ENCODE measurements at regions not wholly inside any gene's neighbourhood (a gene's known extent, or its start where the extent isn't known, plus 50 kb on each side); places are given as distances from the start of the nearest gene placed in this dataset.

DNA sequence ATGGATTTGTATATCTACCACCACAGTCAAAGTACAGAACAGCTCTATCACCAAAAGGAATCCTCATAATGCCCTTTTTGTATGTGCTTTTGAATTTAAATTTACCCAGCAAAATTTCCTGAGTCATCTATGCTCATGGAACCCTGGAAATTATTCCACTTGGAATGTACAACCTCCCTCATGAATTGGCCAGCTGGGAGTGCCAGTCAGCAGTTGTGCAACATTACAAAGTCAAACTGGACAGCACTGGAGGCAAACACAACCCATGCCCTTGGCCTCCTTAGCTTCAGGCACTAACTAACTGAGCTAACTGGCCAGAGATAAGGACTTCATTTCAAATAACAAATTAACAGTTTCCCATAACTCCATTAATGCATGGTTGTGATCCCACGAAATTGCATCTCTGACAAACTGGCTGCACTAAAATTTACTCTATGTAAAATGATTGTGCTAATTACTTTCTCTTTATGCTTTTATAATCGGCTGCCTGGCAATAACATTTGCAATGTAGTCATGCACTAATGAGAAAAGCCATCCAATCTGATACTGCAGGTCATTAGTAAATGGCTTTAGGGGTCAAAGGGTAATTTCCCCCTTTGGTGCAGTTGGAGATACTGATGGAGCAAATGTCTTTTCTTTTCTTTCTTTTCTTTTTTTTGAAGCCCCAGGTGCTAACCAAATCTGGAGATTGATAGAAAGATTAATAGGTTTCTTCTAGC, 270.5 kb downstream of the ACTR3 start:
- intact Hi-C loops (cut with micrococcal nuclease): no loop called here
- H3K27me3 Mint-ChIP-seq (ENCODE audit: low read depth in 2 of 2): peaks cover under 1 to 9% of the 10 kb centered on the region in 2 donors
- 20% methylated on average over 1 of the region's 2 CpGs for WGBS (ENCODE audit: insufficient coverage)
- Histone ChIP-seq H3K27ac (ENCODE audit: low read length) (no peak overlapping the region), H3K27me3 (ENCODE audit: control insufficient read depth, insufficient read depth, low read length) (no peaks in the 10 kb centered on the region), H3K4me1 (ENCODE audit: control insufficient read depth, insufficient read depth, low read length) (no peaks in the 10 kb centered on the region), H3K9me3 (ENCODE audit: control insufficient read depth, insufficient read depth, low read length) (no peaks in the 10 kb centered on the region), H3K36me3 (ENCODE audit: control insufficient read depth, insufficient read depth, low read length) (no peaks in the 10 kb centered on the region), H3K4me3 (ENCODE audit: low read length) (no peak overlapping the region)
- no peak overlapping the region for H3K27ac Mint-ChIP-seq
- no peak overlapping the region for H3K4me3 Mint-ChIP-seq
- ATAC-seq: no peak
- H3K4me1 Mint-ChIP-seq: no peaks in the 10 kb centered on the region
- TF ChIP-seq, protein P1, sequence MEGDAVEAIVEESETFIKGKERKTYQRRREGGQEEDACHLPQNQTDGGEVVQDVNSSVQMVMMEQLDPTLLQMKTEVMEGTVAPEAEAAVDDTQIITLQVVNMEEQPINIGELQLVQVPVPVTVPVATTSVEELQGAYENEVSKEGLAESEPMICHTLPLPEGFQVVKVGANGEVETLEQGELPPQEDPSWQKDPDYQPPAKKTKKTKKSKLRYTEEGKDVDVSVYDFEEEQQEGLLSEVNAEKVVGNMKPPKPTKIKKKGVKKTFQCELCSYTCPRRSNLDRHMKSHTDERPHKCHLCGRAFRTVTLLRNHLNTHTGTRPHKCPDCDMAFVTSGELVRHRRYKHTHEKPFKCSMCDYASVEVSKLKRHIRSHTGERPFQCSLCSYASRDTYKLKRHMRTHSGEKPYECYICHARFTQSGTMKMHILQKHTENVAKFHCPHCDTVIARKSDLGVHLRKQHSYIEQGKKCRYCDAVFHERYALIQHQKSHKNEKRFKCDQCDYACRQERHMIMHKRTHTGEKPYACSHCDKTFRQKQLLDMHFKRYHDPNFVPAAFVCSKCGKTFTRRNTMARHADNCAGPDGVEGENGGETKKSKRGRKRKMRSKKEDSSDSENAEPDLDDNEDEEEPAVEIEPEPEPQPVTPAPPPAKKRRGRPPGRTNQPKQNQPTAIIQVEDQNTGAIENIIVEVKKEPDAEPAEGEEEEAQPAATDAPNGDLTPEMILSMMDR (IDR thresholded peaks at IDR 0.05): no peak
- no peaks in the 10 kb centered on the region for H3K9me3 Mint-ChIP-seq
- DNase-seq: no peak
- H3K36me3 Mint-ChIP-seq: no peaks in the 10 kb centered on the region

DNA sequence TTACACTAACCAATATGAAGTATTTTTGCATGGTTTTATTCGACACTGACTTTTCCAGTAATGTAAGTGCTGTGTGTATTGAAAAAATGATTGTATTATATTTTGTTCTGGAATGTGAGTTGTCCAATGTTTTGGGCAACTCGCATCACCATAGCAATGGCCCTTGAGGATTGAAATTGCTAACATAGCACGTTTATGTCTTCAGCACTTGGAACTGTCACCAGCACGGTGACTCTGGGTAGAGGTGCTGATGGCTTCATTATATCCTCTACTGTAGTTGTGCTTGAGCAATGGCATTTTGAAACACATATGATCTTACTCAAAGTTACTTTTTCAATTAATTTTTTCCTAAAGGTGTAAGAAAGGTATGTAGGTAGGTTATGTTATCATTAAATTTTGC, 271.5 kb downstream of the ACTR3 start:
- no peaks in the 10 kb centered on the region for H3K36me3 ChIP-seq (ENCODE audit: control insufficient read depth, insufficient read depth, low read length)
- no peak overlapping the region for H3K27ac Mint-ChIP-seq
- peaks cover 0 to 3% of the 10 kb centered on the region in 2 donors for H3K9me3 Mint-ChIP-seq
- H3K4me1 ChIP-seq (ENCODE audit: control insufficient read depth, insufficient read depth, low read length): no peaks in the 10 kb centered on the region
- 72% methylated on average over 4 of the region's 4 CpGs for whole genome bisulfite sequencing (ENCODE audit: insufficient coverage)
- no peaks in the 10 kb centered on the region for H3K9me3 ChIP-seq (ENCODE audit: control insufficient read depth, insufficient read depth, low read length)
- DNase-seq (no peak), ATAC-seq (no peak)
- H3K27me3 ChIP-seq (ENCODE audit: control insufficient read depth, insufficient read depth, low read length): no peaks in the 10 kb centered on the region
- intact Hi-C loops (cut with micrococcal nuclease): no loop called here
- H3K27me3 Mint-ChIP-seq (ENCODE audit: low read depth in 2 of 2): peaks cover 4 to 15% of the 10 kb centered on the region in 2 donors
- H3K36me3 Mint-ChIP-seq: no peaks in the 10 kb centered on the region
- H3K4me3 ChIP-seq (ENCODE audit: low read length): no peak overlapping the region
- no peak overlapping the region for H3K27ac ChIP-seq (ENCODE audit: low read length)
- H3K4me1 Mint-ChIP-seq: no peaks in the 10 kb centered on the region
- H3K4me3 Mint-ChIP-seq: no peak overlapping the region
- TF ChIP-seq, protein P1 (IDR thresholded peaks at IDR 0.05): no peak

DNA sequence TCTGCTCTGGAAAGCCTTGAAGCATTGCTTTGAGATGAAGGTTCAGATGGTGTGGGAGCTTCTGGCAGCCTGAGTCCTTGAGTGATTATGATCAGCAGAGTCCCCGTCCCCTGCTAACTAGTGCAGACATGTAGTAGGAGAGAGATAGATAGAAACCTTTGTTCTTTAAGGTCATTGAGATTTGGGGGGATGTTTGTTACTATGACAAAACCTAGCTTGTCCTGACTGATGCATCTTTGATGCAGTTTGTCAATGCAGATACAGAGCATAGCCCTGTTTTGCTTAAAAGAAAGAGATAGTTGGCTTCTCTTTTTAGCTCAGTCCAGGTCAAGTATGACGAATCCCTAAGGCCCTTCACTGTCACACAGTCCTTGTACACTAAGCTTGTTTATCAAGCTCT, 274.6 kb upstream of the DPP10 start:
- no peak overlapping the region for H3K4me3 ChIP-seq (ENCODE audit: low read length)
- Mint-ChIP-seq H3K9me3 (peaks cover 0 to 4% of the 10 kb centered on the region in 2 donors), H3K4me3 (no peak overlapping the region), H3K27me3 (ENCODE audit: low read depth in 2 of 2) (peaks cover 7 to 15% of the 10 kb centered on the region in 2 donors), H3K36me3 (no peaks in the 10 kb centered on the region), H3K4me1 (no peaks in the 10 kb centered on the region), H3K27ac (no peak overlapping the region)
- H3K9me3 ChIP-seq (ENCODE audit: control insufficient read depth, insufficient read depth, low read length): no peaks in the 10 kb centered on the region
- 81% methylated on average over 2 of the region's 2 CpGs for WGBS (ENCODE audit: insufficient coverage)
- no peaks in the 10 kb centered on the region for H3K27me3 ChIP-seq (ENCODE audit: control insufficient read depth, insufficient read depth, low read length)
- TF ChIP-seq, protein P1 (IDR thresholded peaks at IDR 0.05): no peak
- no peaks in the 10 kb centered on the region for H3K36me3 ChIP-seq (ENCODE audit: control insufficient read depth, insufficient read depth, low read length)
- DNase-seq: no peak
- H3K27ac ChIP-seq (ENCODE audit: low read length): no peak overlapping the region
- intact Hi-C loops (cut with micrococcal nuclease): no loop called here
- ATAC-seq: no peak
- no peaks in the 10 kb centered on the region for H3K4me1 ChIP-seq (ENCODE audit: control insufficient read depth, insufficient read depth, low read length)

DNA sequence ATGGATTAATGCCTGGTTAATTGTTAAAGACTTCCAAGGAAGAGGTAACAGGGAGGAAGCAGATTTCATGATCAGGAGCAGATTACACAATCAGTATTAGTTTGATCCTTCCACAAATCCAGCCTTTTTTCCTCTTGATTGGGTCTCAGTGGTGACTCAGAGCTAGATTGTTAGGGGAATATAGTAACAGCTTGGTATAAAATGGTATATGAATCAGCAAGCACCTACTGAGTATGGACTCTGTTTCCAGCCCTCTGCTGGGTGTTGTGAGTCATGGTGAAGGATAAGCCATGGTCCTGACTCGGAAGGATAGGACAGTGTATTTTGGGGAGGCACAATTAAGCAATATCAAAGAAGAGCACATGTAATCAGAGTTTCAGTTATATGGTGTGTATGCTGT, 272.4 kb upstream of the DPP10 start:
- H3K9me3 ChIP-seq (ENCODE audit: control insufficient read depth, insufficient read depth, low read length): no peaks in the 10 kb centered on the region
- H3K27ac Mint-ChIP-seq: no peak overlapping the region
- H3K4me3 Mint-ChIP-seq: no peak overlapping the region
- no peaks in the 10 kb centered on the region for H3K36me3 Mint-ChIP-seq
- H3K9me3 Mint-ChIP-seq: peaks cover 0 to 4% of the 10 kb centered on the region in 2 donors
- H3K36me3 ChIP-seq (ENCODE audit: control insufficient read depth, insufficient read depth, low read length): no peaks in the 10 kb centered on the region
- H3K4me1 Mint-ChIP-seq: no peaks in the 10 kb centered on the region
- H3K27ac ChIP-seq (ENCODE audit: low read length): no peak overlapping the region
- 80% methylated on average over 1 of the region's 1 CpG for WGBS (ENCODE audit: insufficient coverage)
- DNase-seq: no peak
- H3K27me3 ChIP-seq (ENCODE audit: control insufficient read depth, insufficient read depth, low read length): no peaks in the 10 kb centered on the region
- peaks cover 7 to 12% of the 10 kb centered on the region in 2 donors for H3K27me3 Mint-ChIP-seq (ENCODE audit: low read depth in 2 of 2)
- H3K4me1 ChIP-seq (ENCODE audit: control insufficient read depth, insufficient read depth, low read length): no peaks in the 10 kb centered on the region
- TF ChIP-seq, protein P1 (IDR thresholded peaks at IDR 0.05): no peak
- ATAC-seq: no peak
- intact Hi-C loops (cut with micrococcal nuclease): no loop called here
- H3K4me3 ChIP-seq (ENCODE audit: low read length): no peak overlapping the region

Data from natural killer cell (primary cell).